B cell (primary cell): ENCODE measurements at regions not wholly inside any gene's neighbourhood (a gene's known extent, or its start where the extent isn't known, plus 50 kb on each side); places are given as distances from the start of the nearest gene placed in this dataset.

Experiments
- ATAC-seq: fragments of 200-7000 bp; cut with Tn5 transposase; one replicate; pipeline ENCODE4 v1.10.0; 2021; ENCODE audit warnings: low read depth, mild to moderate bottlenecking, moderate number of reproducible peaks, moderate library complexity
- CTCF ChIA-PET: fragments of 350-600 bp; sonication (Branson Sonifier 250); formaldehyde crosslinking; loops from one replicate; lab custom pipeline; 2021; ENCODE audit warnings: antibody characterized with exemption, inconsistent platforms; lab: Charles Lee
- POLR2A ChIA-PET: fragments of 350-600 bp; sonication (Branson Sonifier 250); formaldehyde crosslinking; loops from one replicate; lab custom pipeline; 2021; ENCODE audit warnings: antibody characterized with exemption; lab: Charles Lee
- DNase-seq: peaks from one replicate; pipeline ENCODE4 v3.0.0; 2013
- H2AFZ ChIP-seq: 2 replicates; pipeline ENCODE4 v1.6.1; 2012; ENCODE audit warnings: mild to moderate bottlenecking, low read depth, low read length; ENCODE audit not compliant: insufficient read depth, poor library complexity, severe bottlenecking
- H3K27ac ChIP-seq, 2 donors: 1 replicate in 1 of 2; 2 replicates in 1 of 2; pipeline ENCODE4 v1.5.1; 2012 to 2013; ENCODE audit warnings: low read length in 2 of 2, mild to moderate bottlenecking in 2 of 2, moderate library complexity in 1 of 2
- H3K27me3 ChIP-seq, 4 experiments: fragments of 200-600 bp in 1 of 4; sonication (generic) in 1 of 4; replicated peaks in 1 of 4; 1 replicate in 2 of 4; 2 replicates in 2 of 4; pipeline versions ENCODE4 v1.6.1 to v1.7.0; 2013 to 2016; ENCODE audit warnings: low read length in 3 of 4, mild to moderate bottlenecking in 2 of 4, mixed read lengths in 1 of 4, moderate library complexity in 1 of 4; ENCODE audit not compliant: insufficient read depth in 4 of 4, control insufficient read depth in 3 of 4; ENCODE audit errors: control extremely low read depth in 1 of 4
- H3K36me3 ChIP-seq, 2 experiments: replicated peaks in 1 of 2; 1 replicate in 1 of 2; 2 replicates in 1 of 2; pipeline versions ENCODE4 v1.6.1 to v1.7.1; 2013; ENCODE audit warnings: low read length in 1 of 2; ENCODE audit not compliant: insufficient read depth in 2 of 2, control insufficient read depth in 1 of 2; ENCODE audit errors: control extremely low read depth in 1 of 2, extremely low read depth in 1 of 2
- H3K4me1 ChIP-seq, 2 donors: fragments of 200-600 bp in 1 of 2; sonication (generic) in 1 of 2; 1 replicate in 1 of 2; 2 replicates in 1 of 2; pipeline versions ENCODE4 v1.5.1 to v1.6.1; 2013 to 2017; ENCODE audit warnings: low read length in 2 of 2; ENCODE audit not compliant: control insufficient read depth in 2 of 2, insufficient read depth in 2 of 2
- H3K4me2 ChIP-seq: replicated peaks from 2 replicates; pipeline ENCODE3; 2012; ENCODE audit warnings: mild to moderate bottlenecking, low read depth, low read length; ENCODE audit not compliant: poor library complexity, severe bottlenecking
- H3K4me3 ChIP-seq, 5 experiments: fragments of 200-600 bp in 1 of 5; sonication (generic) in 1 of 5; 1 replicate in 3 of 5; 2 replicates in 2 of 5; pipeline versions ENCODE4 v1.5.1 to v1.7.0; 2011 to 2016; ENCODE audit warnings: low read length in 4 of 5, mild to moderate bottlenecking in 4 of 5, low read depth in 2 of 5, control low read depth in 1 of 5, moderate library complexity in 1 of 5; ENCODE audit not compliant: insufficient read depth in 1 of 5; ENCODE audit errors: control extremely low read depth in 1 of 5, extremely low read depth in 1 of 5
- H3K79me2 ChIP-seq: fragments of 200-600 bp; sonication (generic); one replicate; pipeline ENCODE4 v1.6.0; 2016; ENCODE audit warnings: low read length; ENCODE audit not compliant: control insufficient read depth, insufficient read depth
- H3K9ac ChIP-seq: fragments of 200-600 bp; sonication (generic); 2 replicates; pipeline ENCODE4 v1.6.1; 2017; ENCODE audit warnings: mild to moderate bottlenecking, low read length, moderate library complexity
- H3K9me3 ChIP-seq, 3 donors: one replicate each; pipeline versions ENCODE4 v1.6.1 to v1.7.1; 2013; ENCODE audit warnings: low read length in 2 of 3; ENCODE audit not compliant: control insufficient read depth in 2 of 3, insufficient read depth in 1 of 3; ENCODE audit errors: control extremely low read depth in 1 of 3
- H4K20me1 ChIP-seq: 2 replicates; pipeline ENCODE4 v1.6.0; 2012; ENCODE audit warnings: mild to moderate bottlenecking, low read length; ENCODE audit not compliant: insufficient read depth, control insufficient read depth, poor library complexity, severe bottlenecking
- H3K27ac Mint-ChIP-seq: one replicate; pipeline ENCODE4 v1.8.0; 2021; ENCODE audit warnings: mixed read lengths
- H3K27me3 Mint-ChIP-seq: one replicate; pipeline ENCODE4 v1.8.0; 2021; ENCODE audit warnings: mixed read lengths
- H3K4me1 Mint-ChIP-seq: one replicate; pipeline ENCODE4 v1.8.0; 2021; ENCODE audit warnings: mixed read lengths
- H3K4me3 Mint-ChIP-seq: one replicate; pipeline ENCODE4 v1.8.0; 2021; ENCODE audit warnings: mixed read lengths
- H3K9me3 Mint-ChIP-seq: one replicate; pipeline ENCODE4 v1.8.0; 2022; ENCODE audit warnings: mixed read lengths; ENCODE audit not compliant: insufficient read depth
- EZH2 ChIP-seq: IDR thresholded peaks from 2 replicates; pipeline ENCODE4 v1.6.1; 2012; ENCODE audit warnings: borderline replicate concordance, low read depth, mild to moderate bottlenecking, moderate library complexity, low read length; ENCODE audit not compliant: insufficient read depth, poor library complexity, severe bottlenecking
- WGBS: methylation state at CpG from one replicate; pipeline ENCODE4 v1.1.5; 2013; ENCODE audit warnings: missing lambda C conversion rate; ENCODE audit not compliant: insufficient coverage; 5-methylcytosine and 5-hydroxymethylcytosine counted together
- intact Hi-C: fragments of 100-400 bp; cut with micrococcal nuclease; formaldehyde crosslinking; loops from one replicate; pipeline ENCODE4 v1.10.0; 2022
- TF ChIP-seq, protein P1 (sequence below): fragments of 200-600 bp; IDR thresholded peaks from one replicate; pipeline ENCODE4 v1.8.0; 2022; ENCODE audit warnings: antibody characterized with exemption, mild to moderate bottlenecking

DNA sequence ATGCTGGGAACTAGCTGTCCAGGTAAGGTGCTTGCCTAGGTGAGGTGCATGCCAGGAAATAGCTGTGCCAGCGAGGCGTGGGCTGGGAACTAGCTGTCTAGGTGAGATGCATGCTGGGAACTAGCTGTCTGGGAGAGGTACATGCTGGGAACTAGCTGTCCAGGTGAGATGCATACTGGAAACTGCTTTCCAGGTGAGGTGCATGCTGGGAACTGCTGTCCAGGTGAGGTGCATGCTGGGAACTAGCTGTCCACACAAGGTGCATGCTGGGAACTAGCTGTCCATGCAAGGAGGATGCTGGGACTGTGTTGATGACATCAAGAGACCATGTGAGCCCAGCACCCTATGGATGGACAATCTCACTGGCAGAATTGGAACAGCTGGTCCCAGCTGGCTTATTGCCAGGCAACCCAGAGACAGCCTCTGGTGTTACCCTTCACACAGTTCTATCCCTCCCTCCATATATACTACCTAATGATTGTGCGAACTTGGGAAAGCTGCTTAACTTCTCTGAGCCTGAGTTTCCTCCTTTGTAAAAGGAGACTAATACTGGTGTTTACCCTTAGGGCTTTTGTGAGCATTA is 479.9 kb upstream of the RBFOX1 start:
- Mint-ChIP-seq H3K4me1 (no peaks in the 10 kb centered on the region), H3K9me3 (peaks cover 3% of the 10 kb centered on the region), H3K4me3 (no peak overlapping the region), H3K27ac (no peak overlapping the region), H3K27me3 (no peaks in the 10 kb centered on the region)
- WGBS = 93% methylated on average over 2 of the region's 3 CpGs
- intact Hi-C loops = no loop called here
- ATAC-seq = no peak
- CTCF ChIA-PET = no interaction called here
- Histone ChIP-seq H4K20me1 (no peaks in the 10 kb centered on the region), H3K9me3 (peaks cover 0 to 6% (median 0%) of the 10 kb centered on the region in 3 donors), H3K4me2 (no peak overlapping the region), H3K36me3 (no peaks in the 10 kb centered on the region), H3K4me3 (no peak overlapping the region), H3K27me3 (no peaks in the 10 kb centered on the region), H3K27ac (no peak overlapping the region), H3K9ac (no peak overlapping the region), H3K4me1 (no peaks in the 10 kb centered on the region), H2AFZ (no peak overlapping the region), H3K79me2 (no peaks in the 10 kb centered on the region)
- DNase-seq = no peak
- no peak for TF ChIP-seq EZH2
- TF ChIP-seq, protein P1, sequence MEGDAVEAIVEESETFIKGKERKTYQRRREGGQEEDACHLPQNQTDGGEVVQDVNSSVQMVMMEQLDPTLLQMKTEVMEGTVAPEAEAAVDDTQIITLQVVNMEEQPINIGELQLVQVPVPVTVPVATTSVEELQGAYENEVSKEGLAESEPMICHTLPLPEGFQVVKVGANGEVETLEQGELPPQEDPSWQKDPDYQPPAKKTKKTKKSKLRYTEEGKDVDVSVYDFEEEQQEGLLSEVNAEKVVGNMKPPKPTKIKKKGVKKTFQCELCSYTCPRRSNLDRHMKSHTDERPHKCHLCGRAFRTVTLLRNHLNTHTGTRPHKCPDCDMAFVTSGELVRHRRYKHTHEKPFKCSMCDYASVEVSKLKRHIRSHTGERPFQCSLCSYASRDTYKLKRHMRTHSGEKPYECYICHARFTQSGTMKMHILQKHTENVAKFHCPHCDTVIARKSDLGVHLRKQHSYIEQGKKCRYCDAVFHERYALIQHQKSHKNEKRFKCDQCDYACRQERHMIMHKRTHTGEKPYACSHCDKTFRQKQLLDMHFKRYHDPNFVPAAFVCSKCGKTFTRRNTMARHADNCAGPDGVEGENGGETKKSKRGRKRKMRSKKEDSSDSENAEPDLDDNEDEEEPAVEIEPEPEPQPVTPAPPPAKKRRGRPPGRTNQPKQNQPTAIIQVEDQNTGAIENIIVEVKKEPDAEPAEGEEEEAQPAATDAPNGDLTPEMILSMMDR = no peak
- POLR2A ChIA-PET = no interaction called here

DNA sequence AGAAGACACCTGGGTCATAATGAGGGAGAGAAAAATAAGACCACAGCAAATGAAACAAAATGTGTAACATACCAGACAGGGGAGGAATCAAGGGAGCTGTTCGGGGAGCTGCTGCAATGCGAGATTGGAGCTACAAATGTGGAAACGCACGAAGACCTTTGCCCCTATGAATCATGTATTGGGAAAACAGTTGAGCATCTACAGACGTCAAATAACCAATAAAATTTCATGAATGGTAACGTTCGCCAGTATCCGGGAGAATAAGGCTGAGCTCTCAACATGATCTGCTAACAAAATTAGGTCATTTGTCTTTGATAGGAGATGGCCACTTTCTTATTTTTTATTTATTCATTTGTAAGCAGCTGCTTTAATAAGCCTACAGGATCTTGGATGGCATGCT is 486.2 kb upstream of the RBFOX1 start:
- H3K4me1 Mint-ChIP-seq = no peaks in the 10 kb centered on the region
- Histone ChIP-seq H3K36me3 (no peaks in the 10 kb centered on the region), H3K79me2 (no peaks in the 10 kb centered on the region), H3K4me1 (no peaks in the 10 kb centered on the region), H3K27me3 (no peaks in the 10 kb centered on the region), H4K20me1 (no peaks in the 10 kb centered on the region), H3K4me3 (no peak overlapping the region), H3K27ac (no peak overlapping the region), H3K9me3 (peaks cover 0 to 7% (median 0%) of the 10 kb centered on the region in 3 donors), H3K9ac (no peak overlapping the region), H2AFZ (no peak overlapping the region), H3K4me2 (no peak overlapping the region)
- 98% methylated on average over 5 of the region's 8 CpGs for WGBS
- H3K9me3 Mint-ChIP-seq = peaks cover 18% of the 10 kb centered on the region
- no peak overlapping the region for H3K27ac Mint-ChIP-seq
- no peak for ATAC-seq
- no peaks in the 10 kb centered on the region for H3K27me3 Mint-ChIP-seq
- intact Hi-C loops = no loop called here
- ChIA-PET POLR2A (no interaction called here), CTCF (no interaction called here)
- TF ChIP-seq EZH2 = no peak
- TF ChIP-seq, protein P1 = no peak
- no peak overlapping the region for H3K4me3 Mint-ChIP-seq
- no peak for DNase-seq
